ENCODE measurements at regions not wholly inside any gene's neighbourhood (a gene's known extent, or its start where the extent isn't known, plus 50 kb on each side); places are given as distances from the start of the nearest gene placed in this dataset.

GRCh38 chr14:105944632-105945610 is 418.5 kb downstream of the TMEM121 start:
- TF ChIP-seq EP300 (IDR thresholded peaks at IDR 0.05; ENCODE audit: borderline replicate concordance): no peak
- TF ChIP-seq EGR1 (IDR thresholded peaks at IDR 0.05): no peak
- no peak for TF ChIP-seq TAF1 (IDR thresholded peaks at IDR 0.05; ENCODE audit: low read depth)
- no peak for TF ChIP-seq YY1 (IDR thresholded peaks at IDR 0.05; ENCODE audit: low read depth)
- no peak for TF ChIP-seq REST (IDR thresholded peaks at IDR 0.05; ENCODE audit: low read depth)
- no peak for TF ChIP-seq TEAD4 (IDR thresholded peaks at IDR 0.05)
- no peak for TF ChIP-seq CREB1 (IDR thresholded peaks at IDR 0.05; ENCODE audit: low read depth)
- TF ChIP-seq FOXM1 (IDR thresholded peaks at IDR 0.05; ENCODE audit: borderline replicate concordance, low read depth): no peak
- no peak for TF ChIP-seq TCF12 (IDR thresholded peaks at IDR 0.05; ENCODE audit: low read depth)
- no peak for TF ChIP-seq NFIC (IDR thresholded peaks at IDR 0.05)
- peak; percentile 96 for TF ChIP-seq RAD21 (IDR thresholded peaks at IDR 0.05; ENCODE audit: low read depth)
